ENCODE measurements at regions not wholly inside any gene's neighbourhood (a gene's known extent, or its start where the extent isn't known, plus 50 kb on each side); places are given as distances from the start of the nearest gene placed in this dataset.

DNA sequence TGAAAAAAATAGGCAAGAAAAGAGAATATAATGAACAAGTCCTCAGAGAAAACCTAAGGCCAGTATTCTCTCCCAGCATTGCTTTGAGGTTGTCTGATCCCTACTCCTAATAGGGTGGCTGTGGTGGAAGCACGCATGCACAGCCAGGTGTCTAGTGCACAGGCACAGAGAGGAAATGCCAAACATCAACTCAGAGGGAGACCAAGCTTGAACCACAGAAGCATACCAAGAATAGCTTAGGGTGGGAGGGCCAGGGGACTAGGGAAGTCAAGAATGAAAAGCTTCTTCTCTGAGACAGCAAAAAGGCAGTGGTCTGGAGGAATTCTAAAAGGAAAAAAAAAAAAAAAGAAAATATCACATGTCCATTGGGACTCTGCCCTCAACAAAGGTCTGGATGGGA lies 244.1 kb upstream of the API5 start:
- ChIA-PET POLR2A (no interaction called here), CTCF (no interaction called here)
- Histone ChIP-seq H3K9me3 (ENCODE audit: control insufficient read depth, insufficient read depth, low read length) (peaks cover 19% of the 10 kb centered on the region), H3K27ac (ENCODE audit: low read depth, low read length) (no peak overlapping the region), H3K4me3 (ENCODE audit: low read depth, low read length) (no peak overlapping the region), H3K27me3 (ENCODE audit: control insufficient read depth, insufficient read depth, low read length) (no peaks in the 10 kb centered on the region)
- TF ChIP-seq, protein P1, sequence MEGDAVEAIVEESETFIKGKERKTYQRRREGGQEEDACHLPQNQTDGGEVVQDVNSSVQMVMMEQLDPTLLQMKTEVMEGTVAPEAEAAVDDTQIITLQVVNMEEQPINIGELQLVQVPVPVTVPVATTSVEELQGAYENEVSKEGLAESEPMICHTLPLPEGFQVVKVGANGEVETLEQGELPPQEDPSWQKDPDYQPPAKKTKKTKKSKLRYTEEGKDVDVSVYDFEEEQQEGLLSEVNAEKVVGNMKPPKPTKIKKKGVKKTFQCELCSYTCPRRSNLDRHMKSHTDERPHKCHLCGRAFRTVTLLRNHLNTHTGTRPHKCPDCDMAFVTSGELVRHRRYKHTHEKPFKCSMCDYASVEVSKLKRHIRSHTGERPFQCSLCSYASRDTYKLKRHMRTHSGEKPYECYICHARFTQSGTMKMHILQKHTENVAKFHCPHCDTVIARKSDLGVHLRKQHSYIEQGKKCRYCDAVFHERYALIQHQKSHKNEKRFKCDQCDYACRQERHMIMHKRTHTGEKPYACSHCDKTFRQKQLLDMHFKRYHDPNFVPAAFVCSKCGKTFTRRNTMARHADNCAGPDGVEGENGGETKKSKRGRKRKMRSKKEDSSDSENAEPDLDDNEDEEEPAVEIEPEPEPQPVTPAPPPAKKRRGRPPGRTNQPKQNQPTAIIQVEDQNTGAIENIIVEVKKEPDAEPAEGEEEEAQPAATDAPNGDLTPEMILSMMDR (IDR thresholded peaks at IDR 0.05; ENCODE audit: low read depth, low read length): no peak
- DNase-seq (ENCODE audit: low read depth, low spot score): no peak

DNA sequence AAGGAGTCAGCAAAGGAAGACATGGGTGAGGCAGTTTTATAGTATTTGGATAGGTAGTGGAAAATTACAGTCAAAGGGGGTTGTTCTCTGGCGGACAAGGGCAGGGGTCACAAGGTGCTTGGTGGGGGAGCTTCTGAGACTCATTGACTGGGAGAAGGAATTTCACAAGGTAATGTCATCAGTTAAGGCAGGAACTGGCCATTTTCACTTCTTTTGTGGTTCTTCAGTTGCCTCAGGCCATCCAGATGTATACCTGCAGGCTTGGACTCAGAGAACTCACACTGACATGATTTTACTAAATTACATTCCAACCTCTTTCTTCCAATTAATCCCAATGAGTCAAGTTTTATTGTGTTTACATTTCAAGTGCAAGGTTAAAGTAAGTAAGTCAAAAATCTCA lies 240.5 kb upstream of the API5 start:
- Histone ChIP-seq H3K4me3 (ENCODE audit: low read depth, low read length) (no peak overlapping the region), H3K27me3 (ENCODE audit: control insufficient read depth, insufficient read depth, low read length) (no peaks in the 10 kb centered on the region), H3K27ac (ENCODE audit: low read depth, low read length) (no peak overlapping the region), H3K9me3 (ENCODE audit: control insufficient read depth, insufficient read depth, low read length) (peaks cover 7% of the 10 kb centered on the region; the same call in 1 of the 2 replicates)
- POLR2A ChIA-PET: no interaction called here
- TF ChIP-seq, protein P1 (IDR thresholded peaks at IDR 0.05; ENCODE audit: low read depth, low read length): no peak
- no peak for DNase-seq (ENCODE audit: low read depth, low spot score)
- CTCF ChIA-PET: no interaction called here

DNA sequence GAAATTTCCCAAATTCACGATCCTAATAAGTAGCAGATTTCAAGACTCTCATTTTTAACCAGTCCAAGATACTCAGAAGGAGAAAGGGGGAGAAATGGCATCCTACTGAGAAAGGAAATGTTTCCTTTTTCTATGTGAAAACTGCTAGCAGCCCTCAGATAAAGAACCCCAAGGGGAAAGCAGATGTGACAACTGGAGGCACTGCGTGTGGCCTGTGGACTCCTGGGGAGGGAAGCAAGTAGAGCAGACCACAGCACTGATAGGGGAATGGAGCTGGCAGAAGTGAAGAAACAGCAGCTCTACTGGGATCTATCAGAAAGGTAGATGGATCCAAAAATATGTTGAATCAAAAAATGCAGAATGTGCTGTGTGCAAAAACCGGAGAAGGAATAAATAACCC lies 239.7 kb upstream of the API5 start:
- no peak for DNase-seq (ENCODE audit: low read depth, low spot score)
- Histone ChIP-seq H3K4me3 (ENCODE audit: low read depth, low read length) (no peak overlapping the region), H3K27ac (ENCODE audit: low read depth, low read length) (no peak overlapping the region), H3K27me3 (ENCODE audit: control insufficient read depth, insufficient read depth, low read length) (no peaks in the 10 kb centered on the region), H3K9me3 (ENCODE audit: control insufficient read depth, insufficient read depth, low read length) (peaks cover 13% of the 10 kb centered on the region; the same call in 1 of the 2 replicates)
- ChIA-PET CTCF (no interaction called here), POLR2A (no interaction called here)
- TF ChIP-seq, protein P1 (IDR thresholded peaks at IDR 0.05; ENCODE audit: low read depth, low read length): no peak

DNA sequence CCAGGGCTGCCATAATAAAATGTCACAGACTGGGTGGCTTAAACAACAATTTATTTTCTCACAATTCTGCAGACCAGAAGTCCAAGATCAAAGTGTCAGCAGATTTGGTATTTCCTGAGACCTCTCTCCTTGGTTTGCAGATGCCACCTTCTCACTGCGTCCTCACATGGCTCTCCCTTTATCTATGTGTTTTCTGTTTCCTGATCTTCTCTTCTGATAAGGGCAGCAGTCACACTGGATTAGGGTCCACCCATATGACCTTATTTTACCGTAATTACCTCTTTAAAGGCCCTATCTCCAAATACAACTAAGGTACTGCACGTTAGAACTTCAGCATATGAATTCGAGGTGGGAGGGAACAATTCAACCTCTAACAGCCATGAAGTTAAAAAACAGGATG lies 238.9 kb upstream of the API5 start:
- H3K4me3 ChIP-seq (ENCODE audit: low read depth, low read length): no peak overlapping the region
- TF ChIP-seq, protein P1 (IDR thresholded peaks at IDR 0.05; ENCODE audit: low read depth, low read length): no peak
- peaks cover 13% of the 10 kb centered on the region; the same call in 1 of the 2 replicates for H3K9me3 ChIP-seq (ENCODE audit: control insufficient read depth, insufficient read depth, low read length)
- CTCF ChIA-PET: no interaction called here
- POLR2A ChIA-PET: no interaction called here
- H3K27ac ChIP-seq (ENCODE audit: low read depth, low read length): no peak overlapping the region
- H3K27me3 ChIP-seq (ENCODE audit: control insufficient read depth, insufficient read depth, low read length): no peaks in the 10 kb centered on the region
- DNase-seq (ENCODE audit: low read depth, low spot score): no peak

DNA sequence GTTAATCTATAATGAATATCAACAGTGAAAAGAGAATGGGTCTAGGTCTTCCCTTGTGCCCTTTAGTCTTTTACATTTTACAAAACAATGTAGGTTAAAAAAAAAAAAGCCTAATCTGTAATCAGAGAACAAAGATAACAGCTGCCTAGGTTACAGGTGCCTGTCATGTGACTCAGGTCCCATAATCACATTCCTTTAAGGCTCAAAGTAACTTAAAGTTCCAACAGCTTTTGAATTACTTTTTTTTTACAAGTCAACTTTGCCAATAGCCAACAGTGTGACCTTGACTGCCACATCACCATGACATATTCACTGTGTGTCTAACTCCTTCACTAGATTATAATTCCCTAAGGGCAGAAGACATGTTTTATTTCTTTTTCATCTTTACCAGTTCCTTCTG lies 237.0 kb upstream of the API5 start:
- ChIA-PET CTCF (no interaction called here), POLR2A (no interaction called here)
- Histone ChIP-seq H3K27me3 (ENCODE audit: control insufficient read depth, insufficient read depth, low read length) (no peaks in the 10 kb centered on the region), H3K9me3 (ENCODE audit: control insufficient read depth, insufficient read depth, low read length) (peaks cover 13% of the 10 kb centered on the region; the same call in 1 of the 2 replicates), H3K4me3 (ENCODE audit: low read depth, low read length) (no peak overlapping the region), H3K27ac (ENCODE audit: low read depth, low read length) (no peak overlapping the region)
- TF ChIP-seq, protein P1 (IDR thresholded peaks at IDR 0.05; ENCODE audit: low read depth, low read length): no peak
- DNase-seq (ENCODE audit: low read depth, low spot score): no peak
